HG03521 (cell line): ENCODE measurements at regions not wholly inside any gene's neighbourhood (a gene's known extent, or its start where the extent isn't known, plus 50 kb on each side); places are given as distances from the start of the nearest gene placed in this dataset.
"Not testable (repeated sequence)": the region's sequence is repeated elsewhere in the genome, so short reads cannot be mapped to it uniquely, and the experiment has no call there.

Experiments
- ATAC-seq: cut with Tn5 transposase; IDR thresholded peaks from one replicate; pipeline ENCODE4 v1.9.1; 2021; ENCODE audit warnings: mild to moderate bottlenecking, moderate library complexity; ENCODE audit not compliant: unreplicated experiment

GRCh38 chr13:78876915-78877549 is 218.1 kb upstream of the OBI1 start:
- no peak for ATAC-seq

GRCh38 chr13:78875792-78876580 is 217.0 kb upstream of the OBI1 start:
- peak; percentile 68 for ATAC-seq

- no peak for ATAC-seq
Measured at GRCh38 chr13:78868991-78869390, 210.0 kb upstream of the OBI1 start.

DNA sequence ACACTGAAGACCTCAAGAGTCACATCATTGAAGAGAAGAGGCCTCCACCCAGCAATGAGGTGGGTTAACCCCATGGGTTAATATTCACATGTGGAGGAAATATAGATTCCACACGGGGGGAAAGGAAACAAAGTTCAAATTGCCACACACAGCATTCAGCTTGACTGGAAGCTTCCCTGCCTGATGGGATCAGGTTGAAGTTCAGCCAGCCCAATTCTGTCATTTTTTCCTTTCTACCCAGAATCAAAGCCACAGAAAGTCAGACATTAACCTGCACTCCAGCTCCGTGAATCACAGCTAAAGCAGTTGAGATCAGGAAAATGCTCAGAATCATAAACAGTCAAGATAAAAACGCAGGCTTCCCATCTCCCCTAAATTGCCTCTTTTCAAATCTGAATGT is 208.7 kb upstream of the OBI1 start:
- ATAC-seq, result no peak

- not testable (repeated sequence) for ATAC-seq
Measured at GRCh38 chr13:78866076-78866475, 207.1 kb upstream of the OBI1 start.

DNA sequence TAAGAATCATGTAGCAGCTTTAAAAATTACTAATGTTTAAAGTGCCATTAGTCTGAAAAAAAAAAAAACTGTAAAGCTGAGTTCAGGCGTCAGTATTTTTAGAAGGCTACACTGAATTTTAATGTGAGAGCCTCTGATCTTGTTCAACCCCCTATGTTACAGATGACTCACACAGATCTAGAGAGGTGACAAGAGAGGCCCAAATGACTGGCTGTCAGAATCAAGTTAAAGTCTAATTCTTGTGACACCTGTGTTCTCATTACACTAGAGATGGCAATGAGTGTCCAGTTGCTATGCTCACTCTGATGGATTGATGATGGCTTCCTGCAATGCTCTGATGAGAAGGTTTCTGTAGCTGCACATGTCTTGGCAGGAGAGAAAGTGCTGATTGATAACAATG is 203.5 kb upstream of the OBI1 start:
- ATAC-seq, result no peak

DNA sequence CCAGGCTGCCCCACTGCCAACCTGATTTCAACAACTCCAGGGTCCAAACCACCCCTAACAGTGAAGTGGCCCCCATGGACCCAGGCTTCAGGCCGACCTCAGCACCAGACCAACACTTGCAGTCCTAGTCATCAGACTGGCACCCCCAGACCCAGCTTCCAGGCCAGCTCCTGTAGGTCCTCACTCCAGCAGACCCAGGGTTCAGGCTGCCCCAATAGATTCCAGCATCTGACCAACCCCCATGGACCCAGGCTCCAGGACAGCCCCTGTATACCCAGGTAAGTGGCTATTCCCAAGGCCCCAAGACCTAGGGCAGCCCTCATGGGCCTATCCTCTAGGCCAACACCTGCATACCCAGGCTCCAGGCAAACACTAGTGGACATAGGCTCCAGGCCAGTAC is 193.8 kb upstream of the OBI1 start:
- ATAC-seq, result no peak

- ATAC-seq, result no peak
Measured at GRCh38 chr13:78845656-78846365, 186.9 kb upstream of the OBI1 start.

GRCh38 chr13:78844106-78844505 is 185.2 kb upstream of the OBI1 start:
- no peak for ATAC-seq

DNA sequence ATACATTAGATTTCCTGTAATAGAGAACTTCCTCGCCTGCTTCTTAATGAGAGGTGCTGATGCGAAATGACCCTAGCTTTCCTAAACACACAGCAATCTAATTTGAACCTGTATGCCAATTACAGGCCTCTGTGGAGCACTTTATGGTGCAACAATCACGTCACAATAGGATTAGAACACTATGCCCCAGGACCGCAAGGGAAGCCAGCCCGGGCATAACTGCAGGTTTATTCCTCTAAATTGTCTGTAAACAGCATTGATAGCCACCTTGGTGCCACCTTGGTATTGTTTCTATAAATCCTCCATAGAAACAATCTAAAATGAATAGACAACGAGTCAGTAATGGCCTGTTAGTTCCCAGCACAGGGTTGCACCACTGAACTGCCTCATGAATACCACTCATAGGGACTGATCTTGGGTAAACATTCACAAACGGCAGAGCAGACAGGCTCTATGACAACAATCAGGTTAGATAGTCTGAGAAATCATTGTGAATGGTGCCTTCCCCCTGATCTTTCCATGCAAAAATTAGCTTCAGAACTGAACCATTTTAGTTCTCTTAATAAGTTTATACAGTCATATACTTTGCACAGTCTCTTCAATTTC is 182.5 kb upstream of the OBI1 start:
- ATAC-seq, result no peak

GRCh38 chr13:78836238-78836784 is 177.4 kb upstream of the OBI1 start:
- no peak for ATAC-seq

GRCh38 chr13:78832461-78832860 is 173.5 kb upstream of the OBI1 start:
- no peak for ATAC-seq

- ATAC-seq, result no peak
Measured at GRCh38 chr13:78830508-78830907, 171.6 kb upstream of the OBI1 start.

- ATAC-seq, result no peak
Measured at GRCh38 chr13:78829821-78830220, 170.9 kb upstream of the OBI1 start.

DNA sequence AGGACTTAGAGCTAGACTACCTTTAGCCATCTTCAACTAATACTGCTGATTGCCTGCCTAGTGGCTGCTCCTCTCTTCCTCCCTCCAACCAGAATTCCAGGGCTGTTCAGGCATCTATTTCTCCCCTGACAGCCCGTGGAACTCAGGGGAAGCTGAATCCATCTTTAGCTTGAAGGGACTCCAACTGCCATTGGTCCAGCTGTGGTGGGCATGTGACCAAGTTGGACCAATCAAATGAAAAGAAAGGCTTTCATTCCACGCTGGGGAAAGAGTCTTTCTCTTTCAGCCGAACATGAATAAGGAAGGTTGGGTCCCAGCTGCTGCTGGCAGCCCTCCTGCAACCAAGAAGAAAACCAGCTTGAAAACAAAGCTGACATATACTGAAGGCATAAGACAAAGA is 168.5 kb upstream of the OBI1 start:
- no peak for ATAC-seq

DNA sequence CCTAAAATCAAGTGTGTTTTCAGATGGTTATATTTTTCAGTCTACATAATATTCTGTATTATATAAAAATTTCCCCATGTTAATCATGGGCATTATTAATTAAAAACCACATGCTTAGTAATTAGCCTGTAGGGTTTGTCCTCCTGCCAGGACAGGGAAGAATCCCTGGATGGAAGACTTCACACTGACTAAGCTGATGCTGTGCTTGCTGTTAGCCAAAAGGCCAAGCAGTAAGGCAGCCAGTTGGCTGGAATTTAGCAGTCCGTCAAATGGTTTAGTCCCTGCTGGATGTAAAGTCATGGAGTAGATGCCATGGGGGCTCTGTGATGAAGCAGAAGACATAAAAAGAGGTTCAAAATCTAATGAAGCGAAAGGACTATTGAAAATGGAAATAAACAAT is 168.0 kb upstream of the OBI1 start:
- ATAC-seq, result no peak

DNA sequence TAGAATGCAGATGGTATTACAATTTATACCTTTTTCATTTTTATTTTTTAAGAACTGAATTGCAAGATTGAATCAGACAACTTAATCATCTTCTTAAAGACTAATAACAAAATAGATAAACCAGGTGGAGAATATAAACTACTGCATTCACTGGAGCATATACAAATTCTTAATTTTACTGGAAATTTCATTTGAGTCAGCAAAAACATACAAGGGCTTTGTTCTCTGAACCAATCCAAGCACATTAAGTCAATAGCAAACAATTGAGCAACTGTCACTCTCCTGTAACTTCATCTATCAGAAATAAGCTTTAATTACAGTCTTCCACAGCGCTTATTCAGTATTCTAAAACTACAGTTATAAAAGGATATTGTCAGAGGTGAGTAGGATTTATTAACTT is 167.4 kb upstream of the OBI1 start:
- no peak for ATAC-seq

DNA sequence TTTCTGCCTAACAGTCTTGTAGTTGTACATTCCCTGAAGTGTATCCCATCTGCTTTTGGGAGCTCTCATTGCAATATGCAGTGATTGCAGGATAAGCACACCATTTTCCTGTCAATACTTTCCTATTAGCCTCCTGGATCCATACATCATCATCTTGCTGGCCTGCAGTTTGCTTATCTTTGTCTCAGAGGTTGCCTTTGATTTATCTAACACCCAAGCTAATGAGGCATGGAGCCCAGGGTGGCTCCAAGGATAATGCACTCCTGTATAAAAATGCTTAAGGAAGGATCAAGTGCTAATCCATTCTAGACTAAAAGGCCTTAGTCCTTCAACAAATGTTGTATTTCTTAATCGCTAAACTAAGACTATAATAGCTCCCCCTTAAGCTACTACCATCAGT is 161.6 kb upstream of the OBI1 start:
- no peak for ATAC-seq

GRCh38 chr13:78816592-78816991 is 157.6 kb upstream of the OBI1 start:
- no peak for ATAC-seq

- ATAC-seq, result no peak
Measured at GRCh38 chr13:78816154-78816553, 157.2 kb upstream of the OBI1 start.

DNA sequence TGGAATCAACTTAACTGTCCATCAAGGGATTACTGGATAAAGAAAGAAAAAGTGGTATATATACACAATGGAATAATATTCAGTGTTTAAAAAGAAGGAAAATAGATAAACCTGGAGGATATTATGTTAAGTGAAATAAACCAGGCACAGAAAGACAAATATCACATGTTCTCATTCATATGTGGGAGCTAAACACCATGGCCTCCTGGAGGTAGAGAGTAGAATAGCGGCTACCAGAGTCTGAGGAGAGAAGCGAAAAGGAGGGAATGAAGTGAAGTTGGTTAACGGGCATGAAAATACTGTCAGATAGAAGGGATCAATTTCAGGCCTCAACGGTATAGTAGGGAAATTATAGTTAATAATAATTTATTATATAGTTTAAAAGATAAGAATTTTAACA is 147.5 kb upstream of the OBI1 start:
- peak; percentile 62 for ATAC-seq
